LNCAP (cell line): ENCODE measurements at regions not wholly inside any gene's neighbourhood (a gene's known extent, or its start where the extent isn't known, plus 50 kb on each side); places are given as distances from the start of the nearest gene placed in this dataset.

ENCODE experiments used
- TF ChIP-seq, protein P1 (sequence below): fragments of 450-650 bp; IDR thresholded peaks from 2 replicates; pipeline ENCODE4 v1.5.1; 2017; ENCODE audit warnings: mild to moderate bottlenecking

DNA sequence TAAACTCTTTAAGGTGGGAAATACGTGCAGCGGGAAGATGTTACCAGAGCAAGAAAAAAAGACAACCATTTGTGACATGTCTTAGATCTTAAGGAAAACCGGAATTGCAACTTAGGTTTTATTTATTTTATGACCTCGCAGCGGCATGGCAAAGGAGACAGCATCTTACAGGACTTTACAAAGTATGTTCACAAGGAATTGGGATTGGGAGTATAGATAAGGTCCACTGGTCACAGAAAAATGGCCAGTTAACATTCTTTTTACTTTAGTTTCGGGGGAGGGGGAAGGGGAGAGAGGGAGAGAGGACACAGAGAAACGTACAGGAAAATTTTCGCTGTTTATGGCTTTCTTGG is 104.5 kb upstream of the DIAPH3 start:
- TF ChIP-seq, protein P1, sequence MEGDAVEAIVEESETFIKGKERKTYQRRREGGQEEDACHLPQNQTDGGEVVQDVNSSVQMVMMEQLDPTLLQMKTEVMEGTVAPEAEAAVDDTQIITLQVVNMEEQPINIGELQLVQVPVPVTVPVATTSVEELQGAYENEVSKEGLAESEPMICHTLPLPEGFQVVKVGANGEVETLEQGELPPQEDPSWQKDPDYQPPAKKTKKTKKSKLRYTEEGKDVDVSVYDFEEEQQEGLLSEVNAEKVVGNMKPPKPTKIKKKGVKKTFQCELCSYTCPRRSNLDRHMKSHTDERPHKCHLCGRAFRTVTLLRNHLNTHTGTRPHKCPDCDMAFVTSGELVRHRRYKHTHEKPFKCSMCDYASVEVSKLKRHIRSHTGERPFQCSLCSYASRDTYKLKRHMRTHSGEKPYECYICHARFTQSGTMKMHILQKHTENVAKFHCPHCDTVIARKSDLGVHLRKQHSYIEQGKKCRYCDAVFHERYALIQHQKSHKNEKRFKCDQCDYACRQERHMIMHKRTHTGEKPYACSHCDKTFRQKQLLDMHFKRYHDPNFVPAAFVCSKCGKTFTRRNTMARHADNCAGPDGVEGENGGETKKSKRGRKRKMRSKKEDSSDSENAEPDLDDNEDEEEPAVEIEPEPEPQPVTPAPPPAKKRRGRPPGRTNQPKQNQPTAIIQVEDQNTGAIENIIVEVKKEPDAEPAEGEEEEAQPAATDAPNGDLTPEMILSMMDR = no peak

DNA sequence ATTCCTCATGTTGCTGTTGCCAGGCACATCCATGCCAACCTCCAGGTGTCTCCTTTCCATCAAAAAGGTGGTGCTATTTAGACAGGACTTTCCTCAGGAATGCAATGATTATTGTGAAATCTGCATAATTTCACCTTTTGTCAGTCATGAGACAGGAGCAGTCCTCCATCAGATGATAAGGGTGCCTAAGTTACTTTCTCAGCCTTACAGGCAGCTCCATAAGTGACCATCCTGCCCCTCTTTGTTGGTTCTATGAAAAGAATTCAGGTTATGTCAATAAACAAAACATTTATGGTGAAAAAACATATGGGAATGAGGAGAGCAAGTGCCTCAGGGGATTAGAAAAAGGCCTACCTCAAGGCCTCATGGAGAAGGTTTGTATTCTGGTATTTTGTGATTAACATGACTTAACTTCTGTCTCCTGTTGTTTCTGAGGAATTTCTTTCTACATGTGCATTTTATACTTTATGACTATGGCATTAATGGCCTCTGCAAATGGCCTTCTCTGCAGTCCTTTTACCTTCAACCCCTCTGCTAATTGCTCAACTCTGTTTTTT is 110.3 kb upstream of the DIAPH3 start:
- TF ChIP-seq, protein P1 = no peak

DNA sequence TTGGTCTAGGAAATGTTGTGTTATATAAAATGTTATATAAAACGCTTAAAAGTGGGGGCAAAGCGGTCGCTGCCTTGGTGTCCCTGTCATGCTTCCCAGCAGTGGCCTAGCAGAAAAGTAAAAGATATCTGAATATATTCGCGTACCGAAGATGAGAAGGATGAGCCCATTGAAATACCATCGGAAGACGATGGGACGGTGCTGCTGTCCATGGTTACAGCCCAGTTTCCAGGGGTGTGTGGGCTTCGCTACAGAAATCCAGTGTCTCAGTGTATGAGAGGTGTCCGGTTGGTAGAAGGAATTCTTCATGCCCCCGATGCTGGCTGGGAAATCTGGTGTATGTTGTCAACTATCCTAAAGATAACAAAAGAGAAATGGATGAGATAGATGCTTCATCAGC is 110.9 kb upstream of the DIAPH3 start:
- TF ChIP-seq, protein P1 = no peak

DNA sequence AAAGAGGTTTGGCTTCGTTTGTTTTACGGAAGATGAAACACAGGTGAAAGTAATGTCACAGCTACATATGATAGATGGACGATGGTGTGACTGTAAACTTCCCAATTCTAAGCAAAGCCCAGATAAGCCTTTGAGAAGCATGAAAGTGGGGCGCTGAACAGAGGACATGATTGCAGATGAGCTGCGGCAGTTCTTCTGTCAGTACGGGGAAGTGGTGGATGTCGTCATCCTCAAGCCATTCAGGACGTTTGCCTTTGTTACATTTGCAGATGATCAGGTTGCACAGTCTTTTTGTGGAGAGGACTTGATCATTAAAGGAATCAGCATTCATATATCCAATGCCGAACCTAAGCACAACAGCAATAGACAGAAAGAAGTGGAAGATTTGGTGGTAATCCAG is 111.5 kb upstream of the DIAPH3 start:
- TF ChIP-seq, protein P1 = no peak

DNA sequence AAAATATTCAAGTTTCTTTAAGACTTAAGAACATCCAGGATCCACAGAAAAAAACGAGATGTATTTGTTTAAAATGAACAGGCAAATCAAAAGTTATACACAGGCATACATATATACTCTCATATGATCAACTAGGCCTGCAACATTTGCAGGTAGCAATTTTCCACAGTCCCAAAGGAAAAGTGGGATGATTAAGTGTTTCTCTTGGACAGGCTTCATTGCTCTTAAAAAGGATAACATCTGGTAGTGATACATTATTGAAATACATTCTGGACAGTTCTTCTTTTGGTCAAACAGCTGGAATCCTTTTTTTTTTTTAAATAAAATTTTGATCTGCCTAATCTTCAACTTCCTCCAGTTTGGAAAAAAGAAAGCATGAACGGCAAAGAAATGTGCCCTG is 114.8 kb upstream of the TDRD3 start:
- TF ChIP-seq, protein P1 = no peak

DNA sequence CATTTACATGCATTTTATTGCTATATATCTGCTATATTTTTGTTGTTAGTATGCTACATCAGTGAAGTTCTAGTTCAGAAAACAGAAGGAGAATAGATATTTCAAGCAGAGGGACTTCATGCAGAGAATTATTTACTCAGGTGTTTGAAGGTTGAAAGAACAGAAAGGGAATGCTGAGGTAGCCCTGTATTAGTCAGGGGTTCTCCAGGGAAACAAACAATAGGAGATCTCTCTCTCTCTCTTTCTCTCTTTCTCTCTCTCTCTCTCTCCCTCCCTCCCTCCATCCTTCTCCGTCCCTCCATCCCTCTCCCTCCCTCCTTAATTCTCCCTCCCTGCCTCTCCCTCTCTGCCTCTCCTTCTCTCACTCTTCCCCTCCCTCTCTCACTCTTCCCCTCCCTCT is 114.3 kb upstream of the TDRD3 start:
- TF ChIP-seq, protein P1 = no peak

DNA sequence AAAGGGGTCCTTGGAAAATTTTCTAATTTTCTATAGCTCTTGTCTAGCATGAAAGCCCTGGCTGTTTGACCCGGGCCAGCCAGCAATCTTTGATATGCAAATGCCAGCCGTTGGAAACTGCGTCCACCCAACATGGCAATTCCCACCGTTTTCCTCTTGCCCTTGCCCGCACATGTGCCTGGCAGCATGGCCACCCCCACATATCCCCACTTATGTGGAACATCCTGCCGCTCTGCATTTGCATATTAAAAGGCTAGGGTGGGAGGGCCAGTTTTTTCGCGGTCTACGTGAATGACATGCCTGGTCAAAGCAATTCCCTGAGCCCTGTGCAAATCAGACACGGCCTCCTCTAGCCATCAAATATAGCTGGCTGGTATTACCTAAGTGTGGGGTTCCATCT is 110.3 kb upstream of the TDRD3 start:
- TF ChIP-seq, protein P1 = no peak

DNA sequence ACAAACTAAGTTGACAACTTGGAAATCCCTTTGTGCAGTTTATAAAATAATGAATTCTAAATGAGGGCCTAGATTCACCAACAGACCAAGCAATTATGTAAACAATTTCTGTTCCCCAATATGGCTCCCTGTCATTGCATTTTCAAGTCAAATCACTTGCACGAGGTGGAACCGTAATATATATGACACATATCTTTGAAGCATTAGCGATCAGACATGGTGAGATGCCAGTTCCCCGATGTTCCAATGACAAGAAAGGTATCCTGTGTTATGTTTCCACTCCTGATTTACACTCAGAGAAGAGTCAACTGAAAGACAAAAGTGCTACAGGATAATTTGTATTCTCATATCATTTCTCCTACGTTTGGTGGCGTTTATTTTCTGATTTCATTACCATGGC is 108.5 kb upstream of the TDRD3 start:
- TF ChIP-seq, protein P1 = no peak
